ENCODE measurements at regions not wholly inside any gene's neighbourhood (a gene's known extent, or its start where the extent isn't known, plus 50 kb on each side); places are given as distances from the start of the nearest gene placed in this dataset.
"Not testable (repeated sequence)": the region's sequence is repeated elsewhere in the genome, so short reads cannot be mapped to it uniquely, and the experiment has no call there.

GRCh38 chr3:194953291-194953690 lies 267.6 kb downstream of the FAM43A start:
- H3K4me3 ChIP-seq (ENCODE audit: low read depth, low read length): no peak overlapping the region
- DNase-seq (ENCODE audit: low read depth): no peak
- TF ChIP-seq CTCF (IDR thresholded peaks at IDR 0.05; ENCODE audit: insufficient read depth, low read depth, low read length, missing control alignments): no peak

DNA sequence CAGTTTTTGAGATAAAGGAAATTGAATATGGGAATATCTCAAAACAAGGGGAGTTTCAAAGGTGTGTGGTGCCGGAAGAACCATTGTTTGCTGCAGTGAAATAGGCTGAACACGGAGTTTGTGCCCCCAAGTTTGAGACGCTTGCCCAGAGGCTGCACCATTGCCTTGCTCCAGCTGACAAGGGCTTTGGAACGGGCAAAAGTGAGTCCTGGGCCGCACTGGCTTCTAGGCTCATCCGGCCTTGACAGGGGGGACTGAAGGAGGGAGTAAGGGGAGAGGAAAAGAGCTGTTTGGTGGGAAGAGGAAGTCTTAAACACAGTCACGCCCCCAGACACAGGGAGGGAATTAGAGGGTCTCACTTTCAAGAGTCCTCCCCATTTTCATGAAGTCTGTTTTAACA lies 269.9 kb downstream of the FAM43A start:
- no peak for TF ChIP-seq CTCF (IDR thresholded peaks at IDR 0.05; ENCODE audit: insufficient read depth, low read depth, low read length, missing control alignments)
- H3K4me3 ChIP-seq (ENCODE audit: low read depth, low read length): no peak overlapping the region
- no peak for DNase-seq (ENCODE audit: low read depth)

DNA sequence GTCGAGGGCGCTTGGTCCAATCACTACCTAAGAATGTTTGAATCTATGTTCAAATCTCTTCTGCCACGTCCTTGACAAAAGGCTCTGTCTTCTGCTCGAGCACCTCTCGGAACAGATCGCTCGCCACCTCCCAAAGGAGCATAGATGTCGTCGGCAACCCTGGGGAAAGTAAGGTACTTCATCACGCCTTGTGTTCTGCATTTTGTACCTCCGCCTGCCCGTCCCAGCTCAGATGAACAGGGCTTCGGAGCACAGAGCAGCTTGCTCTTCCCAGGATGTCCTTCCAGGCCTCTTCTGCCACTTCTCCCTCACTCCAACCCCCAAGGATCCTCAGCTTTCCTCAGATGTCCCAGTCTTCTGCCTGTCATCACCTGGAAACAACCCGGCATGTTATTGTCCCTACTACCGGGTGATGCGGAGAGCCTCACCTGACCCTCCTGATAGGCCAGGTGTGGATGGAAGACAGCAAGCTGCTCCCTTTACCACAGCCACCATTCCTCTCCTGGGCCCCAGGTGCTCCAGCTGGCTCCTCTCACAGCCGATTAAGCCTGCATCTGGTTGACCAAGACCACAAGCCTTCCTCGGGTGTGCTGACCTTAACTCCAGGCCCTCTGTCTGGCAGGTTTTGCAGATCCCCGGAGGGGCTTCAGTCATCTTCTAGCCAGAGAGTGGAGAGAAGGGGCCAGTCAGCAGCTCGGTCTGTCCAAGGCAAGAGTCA lies 270.5 kb downstream of the FAM43A start:
- DNase-seq (ENCODE audit: low read depth): no peak
- no peak overlapping the region for H3K4me3 ChIP-seq (ENCODE audit: low read depth, low read length)
- TF ChIP-seq CTCF (IDR thresholded peaks at IDR 0.05; ENCODE audit: insufficient read depth, low read depth, low read length, missing control alignments): no peak

DNA sequence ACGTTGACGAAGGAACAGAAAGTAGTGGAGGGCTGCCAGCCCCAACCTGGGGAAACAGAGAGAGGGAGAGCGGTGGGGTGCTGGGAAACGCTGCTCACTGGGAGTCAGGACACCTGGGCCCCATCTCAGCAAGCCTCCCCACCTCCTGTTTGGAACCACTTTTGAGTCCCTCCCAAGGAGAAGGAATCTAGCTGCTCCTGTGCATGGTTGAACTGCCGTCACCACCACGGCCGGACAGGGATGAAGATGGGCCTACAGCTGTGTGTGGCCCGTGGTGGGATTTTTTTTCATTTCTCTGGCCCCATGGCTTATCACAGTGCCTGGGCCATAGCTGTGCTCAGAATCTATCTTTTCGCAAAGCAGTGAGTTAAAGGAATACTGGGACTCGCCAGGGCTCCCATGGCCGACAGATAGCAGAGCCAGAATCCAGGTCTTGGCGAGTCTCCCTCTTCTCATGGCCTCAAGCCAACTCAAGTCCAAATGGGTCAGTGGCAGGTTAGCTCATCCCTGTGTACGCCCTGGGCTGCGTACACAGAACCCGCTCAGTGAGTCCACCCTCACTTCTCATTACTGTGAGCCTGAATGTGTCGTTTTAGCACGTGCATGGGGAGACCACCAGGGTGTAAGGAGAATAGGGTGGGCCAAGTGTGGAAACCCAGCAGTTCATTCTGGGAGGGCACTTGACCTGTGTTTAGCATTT lies 271.2 kb downstream of the FAM43A start:
- no peak for TF ChIP-seq CTCF (IDR thresholded peaks at IDR 0.05; ENCODE audit: insufficient read depth, low read depth, low read length, missing control alignments)
- no peak overlapping the region for H3K4me3 ChIP-seq (ENCODE audit: low read depth, low read length)
- DNase-seq (ENCODE audit: low read depth): no peak

GRCh38 chr3:194957743-194958240 lies 272.1 kb downstream of the FAM43A start:
- TF ChIP-seq CTCF (IDR thresholded peaks at IDR 0.05; ENCODE audit: insufficient read depth, low read depth, low read length, missing control alignments): no peak
- no peak overlapping the region for H3K4me3 ChIP-seq (ENCODE audit: low read depth, low read length)
- no peak for DNase-seq (ENCODE audit: low read depth)

DNA sequence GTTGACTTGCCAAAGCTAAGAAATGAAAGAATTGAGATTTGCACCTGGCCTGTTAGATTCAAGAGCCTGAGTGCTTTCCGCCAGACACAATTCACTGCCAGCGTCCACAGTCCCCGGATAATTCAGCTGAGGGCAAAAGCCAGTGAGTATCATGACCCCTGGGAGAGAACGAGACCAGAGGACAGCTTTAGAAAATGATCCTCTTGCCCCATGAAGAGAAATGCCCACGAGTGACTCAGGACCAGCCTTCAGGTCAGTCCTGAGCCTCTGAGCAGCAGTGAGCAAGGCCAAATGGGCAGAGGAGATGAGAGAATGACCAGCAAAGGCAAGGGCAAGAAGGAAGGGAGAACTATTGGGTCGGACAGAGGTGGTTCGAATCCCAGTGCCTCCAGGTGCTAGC lies 273.5 kb downstream of the FAM43A start:
- H3K4me3 ChIP-seq (ENCODE audit: low read depth, low read length): no peak overlapping the region
- DNase-seq (ENCODE audit: low read depth): no peak
- TF ChIP-seq CTCF (IDR thresholded peaks at IDR 0.05; ENCODE audit: insufficient read depth, low read depth, low read length, missing control alignments): no peak

DNA sequence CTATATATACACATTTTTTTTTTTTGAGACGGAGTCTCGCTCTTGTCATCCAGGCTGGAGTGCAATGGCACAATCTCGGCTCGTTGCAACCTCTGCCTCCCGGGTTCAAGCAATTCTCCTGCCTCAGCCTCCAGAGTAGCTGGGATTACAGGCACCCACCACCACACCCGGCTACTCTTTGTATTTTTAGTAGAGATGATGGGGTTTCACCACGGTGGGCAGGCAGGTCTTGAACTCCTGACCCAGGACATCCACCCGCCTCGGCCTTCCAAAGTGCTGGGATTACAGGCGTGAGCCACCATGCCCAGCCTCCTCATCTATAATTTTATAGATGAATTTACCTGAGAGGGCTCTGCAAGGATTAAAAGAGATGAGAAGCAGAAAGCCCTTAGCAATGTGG lies 274.0 kb downstream of the FAM43A start:
- DNase-seq (ENCODE audit: low read depth); H3K4me3 ChIP-seq (ENCODE audit: low read depth, low read length): not testable (repeated sequence)
